ENCODE measurements at regions not wholly inside any gene's neighbourhood (a gene's known extent, or its start where the extent isn't known, plus 50 kb on each side); places are given as distances from the start of the nearest gene placed in this dataset.

- no peak for TF ChIP-seq CTCF (IDR thresholded peaks at IDR 0.05; ENCODE audit: unreplicated experiment)
- no peak for DNase-seq (ENCODE audit: low spot score)
- Mint-ChIP-seq H3K4me1 (ENCODE audit: unreplicated experiment) (no peaks in the 10 kb centered on the region), H3K9me3 (ENCODE audit: unreplicated experiment) (no peaks in the 10 kb centered on the region), H3K4me3 (ENCODE audit: unreplicated experiment) (no peak overlapping the region), H3K27ac (ENCODE audit: unreplicated experiment) (no peak overlapping the region), H3K36me3 (ENCODE audit: low read depth, unreplicated experiment) (no peaks in the 10 kb centered on the region), H3K27me3 (ENCODE audit: unreplicated experiment) (peaks cover 4% of the 10 kb centered on the region)
These were observed 119.1 kb downstream of the WT1 start for GRCh38 chr11:32316232-32316631.

GRCh38 chr11:32316858-32317642, 118.3 kb downstream of the WT1 start:
- H3K4me3 Mint-ChIP-seq (ENCODE audit: unreplicated experiment) = no peak overlapping the region
- no peaks in the 10 kb centered on the region for H3K36me3 Mint-ChIP-seq (ENCODE audit: low read depth, unreplicated experiment)
- H3K4me1 Mint-ChIP-seq (ENCODE audit: unreplicated experiment) = no peaks in the 10 kb centered on the region
- TF ChIP-seq CTCF (IDR thresholded peaks at IDR 0.05; ENCODE audit: unreplicated experiment) = no peak
- DNase-seq (ENCODE audit: low spot score) = no peak
- no peak overlapping the region for H3K27ac Mint-ChIP-seq (ENCODE audit: unreplicated experiment)
- H3K27me3 Mint-ChIP-seq (ENCODE audit: unreplicated experiment) = peaks cover 4% of the 10 kb centered on the region
- H3K9me3 Mint-ChIP-seq (ENCODE audit: unreplicated experiment) = no peaks in the 10 kb centered on the region

DNA sequence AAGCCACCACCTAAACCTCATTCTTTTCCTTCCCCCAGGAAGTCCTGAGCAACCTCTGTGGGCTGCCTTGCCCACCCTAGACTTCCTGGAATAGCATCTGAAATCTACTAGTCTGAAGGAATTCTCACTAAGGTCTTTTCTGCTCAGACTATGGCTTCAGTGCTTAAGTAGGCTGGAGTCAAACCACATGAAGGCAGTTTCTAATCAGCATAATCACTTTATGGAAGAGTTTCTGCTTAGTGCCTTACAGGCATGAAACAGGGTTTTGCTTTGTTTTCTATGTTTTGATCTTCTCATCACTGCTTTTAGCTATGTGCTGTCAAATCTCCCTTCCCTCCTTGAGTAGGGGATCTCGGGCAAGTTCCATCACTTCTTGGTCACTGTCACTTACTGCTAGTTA, 117.7 kb downstream of the WT1 start:
- Mint-ChIP-seq H3K36me3 (ENCODE audit: low read depth, unreplicated experiment) (no peaks in the 10 kb centered on the region), H3K27ac (ENCODE audit: unreplicated experiment) (no peak overlapping the region), H3K9me3 (ENCODE audit: unreplicated experiment) (no peaks in the 10 kb centered on the region), H3K4me1 (ENCODE audit: unreplicated experiment) (no peaks in the 10 kb centered on the region), H3K4me3 (ENCODE audit: unreplicated experiment) (no peak overlapping the region), H3K27me3 (ENCODE audit: unreplicated experiment) (peaks cover 4% of the 10 kb centered on the region)
- DNase-seq (ENCODE audit: low spot score) = no peak
- TF ChIP-seq CTCF (IDR thresholded peaks at IDR 0.05; ENCODE audit: unreplicated experiment) = no peak

DNA sequence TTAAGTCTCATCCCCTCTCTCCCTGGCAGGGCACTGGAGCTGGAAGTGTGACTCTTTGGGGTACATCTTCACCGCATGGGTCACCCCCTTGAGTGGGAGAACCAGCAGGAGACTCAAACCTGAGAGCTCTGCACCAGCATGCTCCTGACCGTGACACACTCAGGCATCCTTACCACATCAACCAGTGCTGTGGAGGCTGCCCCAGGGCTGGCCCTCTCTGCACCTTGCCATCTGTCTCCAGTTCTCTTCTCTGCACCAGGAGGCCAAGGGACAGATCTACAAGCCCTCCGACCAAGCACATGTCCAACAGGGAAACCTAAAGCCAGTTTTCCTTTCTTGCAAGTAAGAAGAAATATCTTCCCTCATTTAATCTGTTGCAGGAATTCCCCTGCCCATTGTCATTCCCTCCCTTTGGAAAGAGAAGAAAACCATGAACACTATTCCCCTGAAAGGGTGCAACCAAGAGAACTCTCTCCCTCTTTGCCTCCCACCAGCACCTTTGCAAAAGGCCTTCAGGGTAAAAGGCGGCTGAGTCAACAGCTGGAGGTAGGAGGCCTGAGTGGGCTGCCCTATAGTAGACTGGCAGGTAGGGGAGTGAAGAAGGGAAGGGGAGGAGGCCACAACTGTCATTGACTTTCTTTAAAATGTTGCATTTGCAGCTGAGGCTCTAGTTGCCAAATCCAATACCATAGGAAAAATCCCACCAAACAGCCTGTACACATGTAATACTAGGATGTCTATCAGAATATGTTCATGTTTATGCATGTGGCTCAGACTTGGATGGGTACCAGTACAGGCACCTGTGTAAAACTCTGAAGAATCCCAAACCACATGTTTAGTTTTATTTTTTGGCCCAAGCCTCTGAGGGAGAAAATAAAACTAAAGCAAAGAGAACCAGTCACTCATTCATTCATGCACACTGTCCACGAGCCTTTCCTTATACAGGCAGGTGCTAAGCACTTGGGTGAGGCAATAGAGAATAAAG, 117.0 kb downstream of the WT1 start:
- Mint-ChIP-seq H3K4me3 (ENCODE audit: unreplicated experiment) (no peak overlapping the region), H3K9me3 (ENCODE audit: unreplicated experiment) (no peaks in the 10 kb centered on the region), H3K36me3 (ENCODE audit: low read depth, unreplicated experiment) (no peaks in the 10 kb centered on the region), H3K27me3 (ENCODE audit: unreplicated experiment) (peaks cover 3% of the 10 kb centered on the region), H3K4me1 (ENCODE audit: unreplicated experiment) (no peaks in the 10 kb centered on the region), H3K27ac (ENCODE audit: unreplicated experiment) (no peak overlapping the region)
- no peak for TF ChIP-seq CTCF (IDR thresholded peaks at IDR 0.05; ENCODE audit: unreplicated experiment)
- no peak for DNase-seq (ENCODE audit: low spot score)

DNA sequence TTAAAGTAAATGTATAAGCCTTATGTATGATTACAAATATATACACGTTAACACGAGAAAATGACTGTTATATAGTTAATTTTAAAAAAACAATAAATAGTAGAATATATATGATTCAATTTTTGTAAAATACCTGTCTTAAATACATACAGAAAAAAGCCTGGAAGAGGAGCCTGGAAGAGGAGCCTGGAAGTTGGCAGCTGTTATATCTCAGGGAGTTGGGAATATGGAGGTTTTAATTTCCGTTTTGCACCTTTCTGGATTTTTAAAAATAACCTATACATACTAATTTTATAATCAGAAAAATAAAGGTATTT, 111.6 kb downstream of the WT1 start:
- Mint-ChIP-seq H3K9me3 (ENCODE audit: unreplicated experiment) (no peaks in the 10 kb centered on the region), H3K27ac (ENCODE audit: unreplicated experiment) (no peak overlapping the region), H3K27me3 (ENCODE audit: unreplicated experiment) (peaks cover 3% of the 10 kb centered on the region), H3K36me3 (ENCODE audit: low read depth, unreplicated experiment) (no peaks in the 10 kb centered on the region), H3K4me3 (ENCODE audit: unreplicated experiment) (no peak overlapping the region), H3K4me1 (ENCODE audit: unreplicated experiment) (no peaks in the 10 kb centered on the region)
- no peak for DNase-seq (ENCODE audit: low spot score)
- TF ChIP-seq CTCF (IDR thresholded peaks at IDR 0.05; ENCODE audit: unreplicated experiment) = peak; percentile 48

Measured in endothelial cell (in vitro differentiated cells).